ENCODE measurements at regions not wholly inside any gene's neighbourhood (a gene's known extent, or its start where the extent isn't known, plus 50 kb on each side); places are given as distances from the start of the nearest gene placed in this dataset.

DNA sequence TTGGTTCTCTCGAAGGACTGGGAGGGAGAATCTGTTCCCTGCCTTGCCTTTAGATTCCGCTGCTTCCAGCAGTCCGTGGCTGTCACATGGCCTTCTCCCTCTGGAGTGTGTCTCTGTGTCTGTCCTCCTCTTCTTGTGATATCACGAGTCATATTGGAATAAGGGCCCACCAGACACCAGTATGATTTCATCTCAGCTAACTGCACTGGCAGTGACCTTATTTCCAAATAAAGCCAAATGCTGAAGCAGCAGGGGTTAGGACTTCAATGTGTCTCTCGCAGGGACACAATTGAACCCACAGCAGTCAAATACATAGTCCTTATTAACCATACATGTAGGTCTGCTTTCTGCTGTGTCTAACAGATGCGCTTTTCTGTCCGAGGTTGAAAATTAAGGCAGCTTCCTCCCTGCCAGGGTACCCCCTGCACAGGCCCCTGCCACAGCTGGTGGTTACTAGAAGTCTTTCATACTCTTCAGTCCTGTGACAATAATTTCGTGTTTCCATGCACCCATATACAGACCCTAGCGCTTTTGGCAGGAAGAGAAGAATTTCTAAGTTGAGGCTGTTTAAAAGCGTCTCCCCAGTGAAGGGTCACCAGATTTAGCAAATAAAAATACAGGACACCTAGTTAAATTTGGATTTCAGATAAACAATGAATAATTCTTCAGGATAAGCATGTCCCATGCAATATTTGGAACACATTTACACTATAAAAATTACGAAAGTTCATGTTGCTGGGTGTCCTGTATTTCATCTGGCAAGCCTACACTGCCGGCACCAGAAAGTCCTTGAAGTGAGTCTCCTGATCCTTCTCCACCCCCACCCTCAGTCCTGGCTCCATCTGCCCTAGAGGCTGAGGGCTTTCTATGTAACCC lies 182.1 kb downstream of the ETS2 start:
- H3K27ac Mint-ChIP-seq (ENCODE audit: unreplicated experiment): peak overlapping the region; percentile 12
- peaks cover 78% of the 10 kb centered on the region for H3K4me1 Mint-ChIP-seq (ENCODE audit: unreplicated experiment)
- DNase-seq (ENCODE audit: extremely low spot score, unreplicated experiment): no peak
- no peak overlapping the region for H3K4me3 Mint-ChIP-seq (ENCODE audit: unreplicated experiment)
- no peaks in the 10 kb centered on the region for H3K36me3 Mint-ChIP-seq (ENCODE audit: unreplicated experiment)
- no peaks in the 10 kb centered on the region for H3K9me3 Mint-ChIP-seq (ENCODE audit: unreplicated experiment)
- peaks cover 8% of the 10 kb centered on the region for H3K27me3 Mint-ChIP-seq (ENCODE audit: unreplicated experiment)
- TF ChIP-seq, protein P1, sequence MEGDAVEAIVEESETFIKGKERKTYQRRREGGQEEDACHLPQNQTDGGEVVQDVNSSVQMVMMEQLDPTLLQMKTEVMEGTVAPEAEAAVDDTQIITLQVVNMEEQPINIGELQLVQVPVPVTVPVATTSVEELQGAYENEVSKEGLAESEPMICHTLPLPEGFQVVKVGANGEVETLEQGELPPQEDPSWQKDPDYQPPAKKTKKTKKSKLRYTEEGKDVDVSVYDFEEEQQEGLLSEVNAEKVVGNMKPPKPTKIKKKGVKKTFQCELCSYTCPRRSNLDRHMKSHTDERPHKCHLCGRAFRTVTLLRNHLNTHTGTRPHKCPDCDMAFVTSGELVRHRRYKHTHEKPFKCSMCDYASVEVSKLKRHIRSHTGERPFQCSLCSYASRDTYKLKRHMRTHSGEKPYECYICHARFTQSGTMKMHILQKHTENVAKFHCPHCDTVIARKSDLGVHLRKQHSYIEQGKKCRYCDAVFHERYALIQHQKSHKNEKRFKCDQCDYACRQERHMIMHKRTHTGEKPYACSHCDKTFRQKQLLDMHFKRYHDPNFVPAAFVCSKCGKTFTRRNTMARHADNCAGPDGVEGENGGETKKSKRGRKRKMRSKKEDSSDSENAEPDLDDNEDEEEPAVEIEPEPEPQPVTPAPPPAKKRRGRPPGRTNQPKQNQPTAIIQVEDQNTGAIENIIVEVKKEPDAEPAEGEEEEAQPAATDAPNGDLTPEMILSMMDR (IDR thresholded peaks at IDR 0.05): no peak

DNA sequence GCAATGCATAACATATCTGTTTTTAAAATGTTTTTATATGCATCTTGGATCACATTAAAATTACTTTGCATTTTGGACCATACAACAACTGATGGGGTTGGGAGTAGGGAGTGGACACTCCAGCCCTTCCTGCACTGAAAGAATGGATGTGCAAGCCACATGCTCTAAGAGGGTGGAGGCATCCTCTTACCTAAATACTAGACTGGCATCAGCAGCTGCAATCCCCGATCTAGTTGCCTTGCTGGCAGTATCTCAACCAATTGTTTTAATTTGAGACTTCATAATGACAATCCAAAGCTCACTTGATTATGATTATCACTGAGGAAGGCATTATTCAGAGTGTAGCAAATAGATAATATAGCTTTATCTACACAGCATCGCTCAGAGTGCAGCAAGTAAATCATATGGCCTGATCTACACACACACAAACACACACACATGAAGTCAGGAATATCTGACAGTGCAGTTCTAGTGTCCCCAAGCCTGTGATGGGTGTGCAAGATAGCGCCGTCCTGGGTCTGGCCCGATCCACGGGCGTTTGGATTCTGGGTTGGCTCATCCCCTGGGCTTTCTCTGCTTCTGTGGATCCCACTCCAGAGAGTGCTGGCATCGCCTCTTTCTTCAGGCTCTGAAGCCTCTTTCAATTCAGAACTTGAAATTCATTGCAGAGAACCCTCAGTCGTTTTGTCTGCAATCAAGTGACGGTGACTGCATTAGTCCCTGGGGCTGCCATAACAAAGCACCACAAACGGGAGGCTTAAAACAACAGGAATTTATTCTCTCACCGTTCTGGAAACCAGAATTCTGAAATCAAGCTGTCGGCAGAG lies 181.3 kb downstream of the ETS2 start:
- peaks cover 76% of the 10 kb centered on the region for H3K4me1 Mint-ChIP-seq (ENCODE audit: unreplicated experiment)
- no peak for DNase-seq (ENCODE audit: extremely low spot score, unreplicated experiment)
- no peak overlapping the region for H3K4me3 Mint-ChIP-seq (ENCODE audit: unreplicated experiment)
- TF ChIP-seq, protein P1 (IDR thresholded peaks at IDR 0.05): no peak
- H3K36me3 Mint-ChIP-seq (ENCODE audit: unreplicated experiment): no peaks in the 10 kb centered on the region
- H3K27ac Mint-ChIP-seq (ENCODE audit: unreplicated experiment): peak overlapping the region; percentile 12
- H3K27me3 Mint-ChIP-seq (ENCODE audit: unreplicated experiment): peaks cover 8% of the 10 kb centered on the region
- no peaks in the 10 kb centered on the region for H3K9me3 Mint-ChIP-seq (ENCODE audit: unreplicated experiment)

DNA sequence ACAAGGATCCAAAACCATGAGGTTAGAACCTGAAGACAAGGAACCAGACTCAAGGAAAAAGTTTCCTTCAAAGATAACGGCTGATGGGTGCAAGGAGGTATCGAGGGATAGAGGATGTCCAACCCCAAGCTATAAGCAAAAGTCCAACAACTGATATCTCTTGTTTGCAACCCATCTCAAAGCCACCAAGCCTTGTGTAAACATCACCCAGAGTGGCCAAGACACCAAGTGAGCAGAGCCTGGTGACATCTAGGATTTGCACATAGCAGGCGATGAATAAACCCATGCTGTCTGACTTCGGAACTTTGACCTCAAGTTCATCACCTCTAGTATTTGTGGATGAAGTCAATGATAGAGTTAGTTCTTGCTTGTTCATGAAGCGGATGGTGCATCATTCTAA lies 180.7 kb downstream of the ETS2 start:
- TF ChIP-seq, protein P1 (IDR thresholded peaks at IDR 0.05): no peak
- Mint-ChIP-seq H3K9me3 (ENCODE audit: unreplicated experiment) (no peaks in the 10 kb centered on the region), H3K4me3 (ENCODE audit: unreplicated experiment) (no peak overlapping the region), H3K27me3 (ENCODE audit: unreplicated experiment) (peaks cover 12% of the 10 kb centered on the region), H3K4me1 (ENCODE audit: unreplicated experiment) (peaks cover 78% of the 10 kb centered on the region), H3K36me3 (ENCODE audit: unreplicated experiment) (no peaks in the 10 kb centered on the region), H3K27ac (ENCODE audit: unreplicated experiment) (no peak overlapping the region)
- no peak for DNase-seq (ENCODE audit: extremely low spot score, unreplicated experiment)

DNA sequence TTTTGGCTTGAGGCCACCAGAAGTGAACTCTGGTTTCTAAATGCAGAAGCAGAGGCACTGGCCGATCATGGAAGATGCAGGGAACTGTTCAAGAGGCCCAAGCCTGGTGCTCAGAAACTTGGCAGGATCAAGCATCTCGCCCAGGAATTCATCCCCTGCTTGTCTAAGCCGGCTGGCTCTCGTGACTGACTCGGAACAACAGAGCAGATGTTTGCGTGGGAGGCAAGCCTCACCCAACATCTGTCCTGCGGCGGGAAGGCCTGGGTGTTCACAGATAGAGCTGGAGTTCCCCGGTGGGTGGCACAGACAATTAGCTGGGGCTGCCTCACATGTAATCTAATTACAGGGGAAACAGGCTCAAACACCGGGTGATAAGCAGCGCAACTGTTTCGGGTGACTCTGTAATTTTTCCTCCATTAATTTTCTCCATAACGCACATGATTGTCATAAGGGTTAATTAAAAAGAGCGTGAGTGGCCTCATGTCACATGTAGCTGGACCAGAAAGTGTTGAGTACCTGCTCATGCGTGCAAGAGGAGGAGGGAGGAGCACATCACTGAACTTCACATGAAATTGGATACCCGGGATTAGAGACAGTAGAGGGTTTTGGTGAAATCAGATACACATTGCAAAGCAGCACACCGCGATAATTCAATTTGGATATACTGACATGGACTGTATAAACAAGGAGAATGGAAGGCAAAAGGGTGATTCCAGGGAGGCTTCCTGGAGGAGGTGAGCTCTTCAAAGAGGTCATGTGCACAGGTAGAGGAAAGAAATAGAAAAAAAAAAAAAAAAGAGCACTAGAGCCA lies 180.0 kb downstream of the ETS2 start:
- Mint-ChIP-seq H3K4me1 (ENCODE audit: unreplicated experiment) (peaks cover 77% of the 10 kb centered on the region), H3K27ac (ENCODE audit: unreplicated experiment) (peak overlapping the region; percentile 94), H3K9me3 (ENCODE audit: unreplicated experiment) (no peaks in the 10 kb centered on the region), H3K27me3 (ENCODE audit: unreplicated experiment) (peaks cover 12% of the 10 kb centered on the region), H3K36me3 (ENCODE audit: unreplicated experiment) (no peaks in the 10 kb centered on the region), H3K4me3 (ENCODE audit: unreplicated experiment) (no peak overlapping the region)
- TF ChIP-seq, protein P1 (IDR thresholded peaks at IDR 0.05): no peak
- DNase-seq (ENCODE audit: extremely low spot score, unreplicated experiment): peak; percentile 89

All from osteocyte (in vitro differentiated cells).